Fibroblast of pulmonary artery (primary cell): ENCODE measurements at regions not wholly inside any gene's neighbourhood (a gene's known extent, or its start where the extent isn't known, plus 50 kb on each side); places are given as distances from the start of the nearest gene placed in this dataset.

Experiments
- DNase-seq: peaks from one replicate; pipeline ENCODE4 v3.0.0-alpha.2; 2010; ENCODE audit warnings: low read depth
- H3K4me3 ChIP-seq: replicated peaks from 2 replicates; pipeline ENCODE4 v1.5.1; 2011; ENCODE audit warnings: low read depth, mild to moderate bottlenecking, control low read depth, low read length, moderate library complexity
- TF ChIP-seq, protein P1 (sequence below): IDR thresholded peaks from 2 replicates; pipeline ENCODE4 v1.5.1; 2011; ENCODE audit warnings: mild to moderate bottlenecking, control low read depth, low read length, inconsistent platforms; ENCODE audit errors: missing control alignments

DNA sequence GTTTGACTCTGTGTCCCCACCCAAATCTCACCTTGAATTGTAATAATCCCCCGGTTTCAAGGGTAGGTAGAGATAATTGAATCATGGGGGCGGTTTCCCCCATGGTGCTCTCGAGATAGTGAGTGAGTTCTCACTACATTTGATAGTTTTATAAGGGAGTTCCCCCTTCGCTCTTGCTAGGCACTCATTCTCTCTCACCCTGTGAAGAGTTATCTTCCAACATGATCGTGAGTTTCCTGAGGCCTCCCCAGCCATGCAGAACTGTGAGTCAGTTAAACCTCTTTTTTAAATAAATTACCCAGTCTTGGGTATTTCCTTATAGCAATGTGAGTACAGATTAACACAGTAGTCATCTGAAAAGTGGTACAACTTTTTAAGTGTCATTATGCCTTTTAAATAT lies 913.5 kb upstream of the LRRN3 start:
- DNase-seq, result no peak
- TF ChIP-seq, protein P1, sequence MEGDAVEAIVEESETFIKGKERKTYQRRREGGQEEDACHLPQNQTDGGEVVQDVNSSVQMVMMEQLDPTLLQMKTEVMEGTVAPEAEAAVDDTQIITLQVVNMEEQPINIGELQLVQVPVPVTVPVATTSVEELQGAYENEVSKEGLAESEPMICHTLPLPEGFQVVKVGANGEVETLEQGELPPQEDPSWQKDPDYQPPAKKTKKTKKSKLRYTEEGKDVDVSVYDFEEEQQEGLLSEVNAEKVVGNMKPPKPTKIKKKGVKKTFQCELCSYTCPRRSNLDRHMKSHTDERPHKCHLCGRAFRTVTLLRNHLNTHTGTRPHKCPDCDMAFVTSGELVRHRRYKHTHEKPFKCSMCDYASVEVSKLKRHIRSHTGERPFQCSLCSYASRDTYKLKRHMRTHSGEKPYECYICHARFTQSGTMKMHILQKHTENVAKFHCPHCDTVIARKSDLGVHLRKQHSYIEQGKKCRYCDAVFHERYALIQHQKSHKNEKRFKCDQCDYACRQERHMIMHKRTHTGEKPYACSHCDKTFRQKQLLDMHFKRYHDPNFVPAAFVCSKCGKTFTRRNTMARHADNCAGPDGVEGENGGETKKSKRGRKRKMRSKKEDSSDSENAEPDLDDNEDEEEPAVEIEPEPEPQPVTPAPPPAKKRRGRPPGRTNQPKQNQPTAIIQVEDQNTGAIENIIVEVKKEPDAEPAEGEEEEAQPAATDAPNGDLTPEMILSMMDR, result no peak
- no peak overlapping the region for H3K4me3 ChIP-seq

DNA sequence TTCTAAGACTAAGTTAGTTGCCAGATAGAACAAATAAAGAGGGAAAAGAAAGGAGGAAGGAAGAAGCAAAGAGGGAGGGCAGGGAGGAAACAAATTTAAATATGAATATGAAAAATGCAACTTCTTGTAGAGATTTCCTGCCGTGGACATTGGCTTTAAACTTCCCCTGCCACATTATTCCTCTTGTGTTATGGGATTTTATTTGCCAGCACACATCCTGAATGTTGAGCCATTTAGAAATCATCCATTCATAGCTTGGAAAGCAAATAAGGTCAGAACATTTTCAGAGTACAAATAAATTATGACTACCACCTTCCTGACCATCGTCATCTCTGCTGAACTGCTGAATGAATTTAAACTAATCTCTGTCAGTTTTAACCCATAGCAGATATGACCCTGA lies 911.9 kb upstream of the LRRN3 start:
- TF ChIP-seq, protein P1, result no peak
- DNase-seq, result no peak
- no peak overlapping the region for H3K4me3 ChIP-seq

DNA sequence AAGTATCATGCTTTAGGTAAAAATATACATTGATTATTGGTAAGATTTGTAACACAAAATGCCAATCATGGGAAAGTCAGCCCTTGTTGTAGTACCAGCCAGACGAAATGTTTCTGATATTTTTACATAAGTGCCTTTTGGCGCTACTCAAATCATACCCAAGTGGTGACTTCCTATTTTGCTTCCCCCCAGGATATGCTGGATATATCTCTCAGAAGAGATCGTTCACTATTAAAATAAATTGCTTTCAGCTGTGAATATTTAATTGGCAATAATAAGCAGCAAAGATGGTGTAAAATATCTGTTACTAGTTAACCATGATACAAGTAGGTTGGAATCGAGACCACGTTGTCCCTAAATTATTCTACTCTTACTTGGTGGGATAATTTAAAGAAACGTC lies 909.2 kb upstream of the LRRN3 start:
- DNase-seq, result no peak
- TF ChIP-seq, protein P1, result no peak

DNA sequence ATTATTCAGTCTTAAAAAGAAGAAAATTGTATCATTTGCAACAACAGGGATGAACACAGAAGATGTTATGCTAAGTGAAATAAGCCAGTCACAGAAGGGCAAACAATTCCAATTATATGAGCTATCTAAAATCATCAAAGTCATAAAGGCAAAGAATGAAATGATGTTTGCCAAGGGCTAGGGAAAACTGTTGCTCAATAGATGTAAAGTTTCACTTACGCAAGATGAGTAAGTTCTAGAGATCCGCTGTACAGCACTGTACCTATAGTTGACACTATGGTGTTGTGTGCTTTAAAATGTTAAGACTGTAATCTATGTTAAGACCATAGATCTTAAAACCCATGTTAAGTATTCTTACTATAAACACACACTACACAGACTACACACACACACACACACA lies 904.6 kb upstream of the LRRN3 start:
- TF ChIP-seq, protein P1, result no peak
- no peak for DNase-seq
- no peak overlapping the region for H3K4me3 ChIP-seq

More for the DNA sequence above, 909.2 kb upstream of the LRRN3 start:
- H3K4me3 ChIP-seq, result no peak overlapping the region

DNA sequence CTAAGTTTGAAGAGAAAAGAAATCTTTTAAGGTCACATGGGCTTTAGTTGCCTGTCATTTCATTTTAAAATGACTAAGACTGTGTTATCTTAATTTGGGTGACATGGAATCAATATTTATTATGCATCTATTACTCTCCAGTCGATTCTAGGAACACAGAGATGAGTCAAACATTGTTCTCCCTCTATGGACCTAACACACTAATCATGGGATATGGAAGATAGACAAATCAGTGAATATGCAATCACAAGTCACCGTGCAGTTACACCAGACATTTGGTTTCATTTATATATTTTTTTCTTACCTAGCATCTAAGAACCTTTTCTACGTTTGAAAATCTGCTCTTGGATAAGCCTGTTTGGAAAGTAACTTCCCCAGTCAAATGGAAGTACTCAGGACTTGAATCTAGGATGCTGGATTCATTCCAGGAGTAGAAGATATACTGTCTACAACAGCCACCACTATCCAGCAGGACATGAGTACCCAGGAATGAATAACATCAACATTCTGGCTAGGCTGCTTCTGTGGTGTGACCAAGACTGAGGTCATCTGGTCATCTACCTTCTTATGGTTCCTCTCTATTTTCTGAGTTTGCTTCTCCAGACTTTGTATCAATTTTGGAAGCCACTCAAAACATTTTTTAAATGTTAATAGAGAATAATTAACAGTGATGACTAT lies 902.9 kb upstream of the LRRN3 start:
- DNase-seq, result no peak
- TF ChIP-seq, protein P1, result no peak
- no peak overlapping the region for H3K4me3 ChIP-seq

DNA sequence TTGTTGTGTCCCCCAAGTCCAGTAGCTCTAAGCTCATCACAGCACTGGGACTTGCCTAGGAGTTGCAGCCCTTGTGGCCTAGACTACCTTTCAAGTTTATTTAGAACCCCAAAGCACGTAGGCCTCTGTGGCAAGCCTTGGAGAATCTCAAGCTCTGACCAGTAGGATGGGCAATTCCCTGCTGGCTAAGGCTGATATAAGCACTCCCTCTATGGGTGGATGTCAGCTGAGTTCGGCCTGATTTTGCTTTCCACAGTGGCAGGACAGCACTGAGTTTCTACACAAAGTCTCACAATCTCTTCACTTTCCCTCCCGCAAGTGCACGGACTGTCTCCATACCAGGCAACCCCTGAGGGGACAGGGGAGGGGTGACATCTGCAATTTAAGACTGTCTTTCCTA lies 886.4 kb upstream of the LRRN3 start:
- H3K4me3 ChIP-seq, result no peak overlapping the region
- TF ChIP-seq, protein P1, result no peak
- DNase-seq, result no peak

DNA sequence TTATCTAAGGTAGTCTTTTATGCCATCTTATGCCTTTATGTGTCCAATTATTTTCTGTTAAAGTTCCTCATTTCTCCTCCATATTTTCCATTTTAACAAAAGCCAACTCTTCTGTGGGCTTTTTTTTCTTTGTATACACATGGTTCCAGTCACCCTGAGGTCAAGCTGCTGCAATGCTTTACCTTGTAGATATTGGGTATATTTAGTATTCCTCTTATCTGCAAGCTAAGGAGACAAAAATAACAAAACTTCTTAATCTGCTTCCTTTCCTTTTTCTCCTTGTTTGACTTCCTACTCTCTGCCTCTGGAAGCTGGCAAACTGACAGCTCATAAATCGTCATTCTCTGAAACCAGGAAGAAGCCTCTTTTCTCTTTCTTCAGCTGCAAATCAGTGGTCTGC lies 885.0 kb upstream of the LRRN3 start:
- no peak overlapping the region for H3K4me3 ChIP-seq
- DNase-seq, result no peak
- TF ChIP-seq, protein P1, result no peak
